T-helper 1 cell (primary cell): ENCODE measurements at regions not wholly inside any gene's neighbourhood (a gene's known extent, or its start where the extent isn't known, plus 50 kb on each side); places are given as distances from the start of the nearest gene placed in this dataset.

Experiments used
- DNase-seq, 5 donors: peaks; one replicate each; pipeline ENCODE4 v3.0.0-alpha.2; 2012 to 2020

GRCh38 chr2:172370821-172371455 is 56.4 kb upstream of the ITGA6 start:
- no peak for DNase-seq

GRCh38 chr2:172372436-172372835 is 55.0 kb upstream of the ITGA6 start:
- DNase-seq: no peak

- no peak for DNase-seq
Measured at GRCh38 chr2:172373076-172373475, 54.3 kb upstream of the ITGA6 start.

- DNase-seq: no peak
Measured at GRCh38 chr2:172373766-172374165, 53.6 kb upstream of the ITGA6 start.

GRCh38 chr2:172374318-172375240 is 52.8 kb upstream of the ITGA6 start:
- no peak for DNase-seq

- DNase-seq: no peak
Measured at GRCh38 chr2:172375251-172375650, 52.1 kb upstream of the ITGA6 start.

- no peak for DNase-seq
Measured at GRCh38 chr2:172376016-172376415, 51.4 kb upstream of the ITGA6 start.

- DNase-seq: no peak
Measured at GRCh38 chr2:172376505-172377125, 50.8 kb upstream of the ITGA6 start.

- DNase-seq: no peak
Measured at GRCh38 chr2:172377408-172377807, 50.0 kb upstream of the ITGA6 start.
